Inflammatory macrophage (primary cell): ENCODE measurements at regions not wholly inside any gene's neighbourhood (a gene's known extent, or its start where the extent isn't known, plus 50 kb on each side); places are given as distances from the start of the nearest gene placed in this dataset.
"Not testable (repeated sequence)": the region's sequence is repeated elsewhere in the genome, so short reads cannot be mapped to it uniquely, and the experiment has no call there.

ENCODE experiments used
- DNase-seq, 2 donors: peaks; one replicate each; pipeline ENCODE4 v3.0.0-alpha.2; 2020 to 2022

GRCh38 chr1:9442278-9442846 is 96.9 kb upstream of the SLC25A33 start:
- DNase-seq, result no peak

DNA sequence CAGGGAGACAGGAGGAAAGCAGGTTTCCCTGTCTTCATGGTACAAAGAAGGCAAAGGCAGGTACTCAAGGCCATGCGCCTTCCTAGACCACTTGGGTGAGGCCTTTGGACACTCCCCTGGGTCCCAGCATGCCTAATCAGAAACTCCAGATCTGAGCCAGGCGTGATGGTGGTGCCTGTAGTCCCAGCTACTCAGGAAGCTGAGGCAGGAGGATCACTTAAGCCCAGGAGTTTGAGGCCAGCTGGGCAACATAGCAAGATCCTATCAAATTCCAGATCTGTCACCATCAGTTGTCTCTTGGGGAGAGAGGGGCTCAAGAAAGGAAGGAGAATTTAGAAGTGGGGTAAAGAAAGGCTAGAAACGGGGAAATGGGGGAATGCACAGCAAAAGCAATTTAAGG is 96.3 kb upstream of the SLC25A33 start:
- no peak for DNase-seq

GRCh38 chr1:9443913-9444445 is 95.3 kb upstream of the SLC25A33 start:
- DNase-seq, result no peak

GRCh38 chr1:9444532-9444931 is 94.7 kb upstream of the SLC25A33 start:
- DNase-seq, result no peak

DNA sequence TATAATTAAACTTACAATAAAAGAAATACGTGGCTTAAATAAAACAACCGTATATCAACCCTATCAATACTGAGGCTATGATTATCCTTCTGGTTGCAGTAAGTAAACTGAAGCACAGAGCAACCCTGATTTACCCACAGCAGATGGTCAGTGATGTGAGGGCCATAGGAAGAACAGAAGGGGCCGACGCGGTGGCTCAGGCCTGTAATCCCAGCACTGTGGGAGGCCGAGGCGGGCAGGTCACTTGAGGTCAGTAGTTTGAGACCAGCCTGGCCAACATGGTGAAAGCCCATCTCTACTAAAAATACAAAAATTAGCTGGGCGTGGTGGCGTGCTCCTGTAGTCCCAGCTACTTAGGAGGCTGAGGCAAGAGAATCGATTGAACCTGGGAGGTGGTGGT is 94.2 kb upstream of the SLC25A33 start:
- DNase-seq, result not testable (repeated sequence)

DNA sequence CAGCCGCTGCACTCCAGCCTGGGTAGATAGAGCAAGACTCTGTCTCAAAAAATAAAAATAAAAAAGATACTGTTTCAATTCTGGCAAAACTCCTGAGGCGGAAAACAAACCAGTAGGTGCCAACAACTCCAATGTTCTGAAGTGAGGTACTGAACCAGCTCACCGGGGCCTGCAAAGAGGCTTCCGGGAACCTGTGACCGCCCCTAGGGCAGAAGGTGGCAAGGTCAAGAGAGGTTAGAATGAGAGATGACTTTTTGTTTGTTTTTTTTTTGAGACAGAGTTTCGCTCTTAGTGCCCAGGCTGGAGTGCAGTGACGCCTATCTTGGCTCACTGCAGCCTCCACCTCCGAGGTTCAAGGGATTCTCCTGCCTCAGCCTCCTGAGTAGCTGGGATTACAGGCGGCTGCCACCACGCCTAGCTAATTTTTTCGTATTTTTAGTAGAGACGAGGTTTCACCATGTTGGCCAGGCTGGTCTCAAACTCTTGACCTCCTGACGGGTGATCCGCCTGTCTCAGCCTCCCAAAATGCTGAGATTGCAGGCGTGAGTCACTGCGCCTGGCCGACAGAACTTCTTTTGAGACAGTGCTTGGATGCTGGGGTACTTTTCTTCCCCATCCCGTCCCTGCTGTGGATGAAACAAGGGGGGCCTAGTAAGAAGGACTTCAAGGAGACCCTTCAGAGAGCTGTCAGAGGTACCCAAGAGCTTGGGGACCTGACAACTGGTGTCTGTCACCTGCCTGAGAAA is 91.9 kb upstream of the SLC25A33 start:
- no peak for DNase-seq

DNA sequence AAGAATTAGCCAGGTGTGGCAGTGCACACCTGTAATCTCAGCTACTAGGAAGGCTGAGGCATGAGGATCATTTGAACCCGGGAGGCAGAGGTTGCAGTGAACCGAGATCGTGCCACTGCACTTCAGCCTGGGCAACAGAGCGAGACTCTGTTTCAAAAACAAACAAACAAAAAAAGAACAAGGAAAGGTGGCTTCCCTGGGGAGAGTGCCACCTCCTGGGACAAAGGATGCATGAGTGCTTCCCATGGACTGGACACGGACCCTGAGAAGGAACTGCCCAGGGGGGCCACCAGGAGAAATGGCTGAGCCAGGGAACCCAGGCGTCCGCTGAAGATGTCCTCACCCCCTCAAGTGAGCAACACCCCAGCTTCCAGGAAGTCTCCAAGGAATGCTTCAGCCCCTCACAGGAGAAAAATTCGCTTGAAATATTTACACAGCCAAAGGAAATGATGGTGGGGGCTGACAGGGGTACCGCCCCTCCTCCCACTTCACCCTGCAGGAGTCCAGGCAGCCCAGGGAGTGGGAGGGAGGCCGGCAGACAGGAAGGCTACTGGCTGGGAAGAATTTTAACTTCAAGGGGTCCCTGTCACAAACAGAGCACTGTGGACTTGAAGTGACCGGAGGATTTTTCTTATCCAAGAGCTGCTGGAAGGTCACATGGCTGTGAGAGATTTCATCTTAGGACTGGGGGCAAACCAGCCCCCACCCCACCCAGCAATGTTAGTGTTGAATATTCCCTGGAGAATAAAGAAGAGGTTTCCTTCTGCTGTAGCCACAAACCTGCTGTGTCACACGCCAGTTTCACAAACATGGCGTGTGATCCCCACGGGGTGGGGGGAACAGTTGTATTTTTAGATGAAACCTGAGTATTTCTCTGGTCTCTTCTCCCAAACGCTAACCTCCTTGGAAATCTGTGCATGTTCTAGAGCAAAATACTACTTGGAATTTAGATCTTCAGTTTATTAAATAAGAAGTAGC is 90.8 kb upstream of the SLC25A33 start:
- DNase-seq, result peak in 1 of 2 donors; percentile 54

DNA sequence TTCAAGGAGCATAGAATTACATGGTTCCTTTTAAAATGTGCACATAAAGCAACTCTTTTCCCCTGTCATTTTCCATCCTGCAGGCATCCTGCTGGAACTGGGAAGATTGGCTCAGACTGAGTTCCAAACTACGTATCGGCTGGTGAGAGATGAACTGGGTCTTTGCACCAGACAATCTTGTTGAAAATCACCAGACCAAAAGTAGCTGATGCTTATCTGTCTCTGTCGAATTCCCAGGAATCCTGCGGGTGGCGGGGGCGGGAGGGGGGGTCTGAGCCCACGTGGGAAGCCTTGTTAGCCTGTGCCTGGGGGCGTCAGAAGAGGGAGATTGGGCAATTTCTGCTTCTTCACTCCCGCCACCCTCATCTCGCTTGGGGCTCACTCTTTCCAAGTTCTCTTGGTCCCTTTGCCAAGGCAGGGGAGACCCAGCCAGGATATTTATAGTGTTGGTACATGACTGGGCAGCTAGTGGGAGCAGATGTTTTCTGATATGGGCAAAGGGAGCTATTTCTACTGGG is 90.1 kb upstream of the SLC25A33 start:
- no peak for DNase-seq

DNA sequence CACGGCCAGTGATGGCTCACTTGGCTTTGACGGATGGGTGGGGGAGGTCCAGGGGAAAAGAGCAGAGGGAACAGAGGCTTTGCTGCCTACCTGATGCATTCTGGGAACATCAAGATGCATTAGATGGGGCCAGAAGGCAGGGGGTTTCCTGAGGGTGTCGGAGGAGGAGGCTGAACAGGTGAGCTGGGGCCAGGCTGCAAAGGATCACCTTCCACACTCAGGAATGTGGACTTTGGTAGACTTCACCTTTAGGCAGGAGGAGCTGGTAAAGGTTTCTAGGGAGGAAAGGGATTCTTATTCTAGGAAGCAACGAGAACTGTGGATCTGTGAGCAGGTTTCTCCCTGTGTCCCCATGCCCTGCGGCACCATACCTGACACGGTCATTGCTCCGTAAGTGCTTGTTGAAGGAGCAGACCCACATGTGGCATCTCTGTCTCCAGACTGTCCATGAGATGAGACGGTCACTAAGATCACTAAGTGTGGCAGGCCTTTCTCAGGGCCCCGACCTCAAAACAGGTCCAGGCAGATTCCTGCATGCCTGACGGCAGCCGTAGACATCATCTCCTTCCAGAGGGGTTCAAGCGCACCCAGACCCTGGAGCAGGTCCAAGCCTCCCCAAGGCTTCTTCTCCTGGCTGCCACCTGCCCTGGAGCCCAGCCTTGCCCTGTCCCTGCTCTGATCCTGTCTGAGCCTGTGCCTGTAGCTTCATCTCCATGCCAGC is 89.1 kb upstream of the SLC25A33 start:
- no peak for DNase-seq

DNA sequence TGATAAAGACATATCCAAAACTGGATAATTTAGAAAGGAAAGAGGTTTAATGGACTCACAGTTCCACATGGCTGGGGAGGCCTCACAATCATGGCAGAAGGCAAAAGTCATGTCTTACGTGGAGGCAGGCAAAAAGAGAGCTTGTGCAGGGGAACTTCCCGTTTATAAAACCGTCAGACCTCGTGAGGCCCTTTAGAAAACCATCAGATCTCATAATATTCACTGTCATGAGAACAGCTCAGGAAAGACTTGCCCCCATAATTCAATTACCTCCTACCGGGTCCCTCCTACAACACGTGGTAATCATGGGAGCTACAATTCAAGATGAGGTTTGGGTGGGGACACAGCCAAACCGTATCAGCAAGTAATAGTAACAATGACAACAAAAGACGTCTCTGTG is 88.2 kb upstream of the SLC25A33 start:
- DNase-seq, result peak; percentile 52 to 61

GRCh38 chr1:9452516-9453140 is 86.6 kb upstream of the SLC25A33 start:
- DNase-seq, result no peak

- no peak for DNase-seq
Observed at GRCh38 chr1:9453375-9453774, 85.9 kb upstream of the SLC25A33 start.

GRCh38 chr1:9453779-9454418 is 85.4 kb upstream of the SLC25A33 start:
- DNase-seq, result no peak

DNA sequence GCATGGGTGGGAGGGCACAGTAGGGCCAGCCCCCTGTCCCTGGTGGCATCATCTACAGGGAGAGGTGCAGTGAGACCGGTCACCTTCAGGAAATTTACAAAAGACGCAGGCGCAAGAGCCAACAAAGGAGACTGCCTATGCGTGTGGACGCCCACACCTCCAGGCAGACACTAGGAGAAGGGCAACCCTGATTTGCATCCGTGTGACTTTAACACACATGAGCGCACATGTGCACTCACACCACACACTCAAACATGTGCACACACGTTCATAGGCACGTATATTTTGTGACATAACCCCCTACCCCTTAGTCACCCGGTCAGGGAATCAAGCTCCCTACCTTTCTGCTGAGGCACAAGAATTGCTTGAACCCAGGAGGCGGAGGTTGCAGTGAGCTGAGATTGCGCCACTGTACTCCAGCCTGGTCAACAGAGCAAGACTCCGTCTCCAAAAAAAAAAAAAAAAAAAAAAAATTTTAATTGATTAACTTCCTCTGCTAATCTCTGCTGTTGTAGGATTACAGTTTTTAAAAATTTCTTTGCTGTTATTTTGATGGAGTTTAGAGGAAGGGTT is 84.7 kb upstream of the SLC25A33 start:
- no peak for DNase-seq

DNA sequence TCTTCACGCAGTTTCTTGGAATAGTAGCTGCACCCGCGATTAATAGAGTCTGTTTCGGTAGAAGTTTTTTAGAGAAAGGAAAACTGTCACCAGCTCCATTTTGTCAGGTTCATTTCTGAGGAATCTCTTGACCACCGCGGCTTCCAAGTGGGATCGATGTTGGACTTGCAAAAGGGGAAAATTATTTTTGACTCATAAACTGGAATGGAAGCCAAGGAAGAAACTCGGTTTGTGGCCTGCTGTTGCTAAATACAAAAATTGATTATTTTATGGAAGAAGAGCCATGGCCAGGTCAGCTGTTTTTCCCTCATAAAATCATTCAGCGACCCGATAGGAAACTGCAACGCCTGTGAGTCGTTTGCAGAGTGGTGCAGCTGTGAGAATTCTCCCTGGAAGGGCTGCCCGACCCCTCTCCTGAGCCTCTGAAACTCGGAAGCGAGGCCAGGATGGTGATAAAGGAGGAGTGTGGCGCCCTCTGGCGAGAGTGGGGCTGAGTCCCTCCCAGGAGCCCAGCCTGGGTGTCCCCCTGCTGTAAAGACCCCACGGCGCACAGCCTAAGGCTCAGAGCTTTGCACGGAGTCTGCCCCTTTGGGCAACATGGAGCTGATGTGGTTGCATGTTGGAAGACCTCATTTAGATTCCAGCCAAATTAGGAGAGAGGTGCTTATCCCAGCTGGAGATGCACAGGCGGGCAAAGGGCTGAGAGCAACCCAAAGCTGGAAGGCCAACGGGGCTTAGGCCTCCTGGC is 83.6 kb upstream of the SLC25A33 start:
- DNase-seq, result peak; percentile 22 to 55

DNA sequence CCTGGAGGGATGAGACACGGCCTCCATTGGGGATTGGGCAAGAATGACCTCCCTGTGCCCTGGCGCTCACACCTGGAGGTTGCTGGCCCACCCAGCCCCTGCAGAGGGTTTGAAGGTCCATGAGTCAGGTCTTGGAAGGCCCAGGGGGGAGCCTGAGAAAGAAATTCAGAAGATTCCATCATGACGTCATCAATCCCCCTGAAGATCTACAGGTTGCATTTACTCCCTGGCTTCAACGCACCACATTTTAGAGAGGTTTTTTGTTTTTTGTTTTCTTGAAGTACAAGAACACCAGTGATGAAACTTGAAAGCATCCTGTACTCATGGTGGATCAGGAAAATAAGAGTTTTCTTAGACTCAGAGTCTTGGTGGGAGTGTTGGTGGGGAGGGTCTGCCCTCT is 82.4 kb upstream of the SLC25A33 start:
- no peak for DNase-seq

GRCh38 chr1:9459816-9460407 is 79.4 kb upstream of the SLC25A33 start:
- no peak for DNase-seq

GRCh38 chr1:9465640-9466039 is 73.6 kb upstream of the SLC25A33 start:
- DNase-seq, result no peak
